D721Med (cell line): ENCODE measurements at regions not wholly inside any gene's neighbourhood (a gene's known extent, or its start where the extent isn't known, plus 50 kb on each side); places are given as distances from the start of the nearest gene placed in this dataset.
"Not testable (repeated sequence)": the region's sequence is repeated elsewhere in the genome, so short reads cannot be mapped to it uniquely, and the experiment has no call there.

Experiments
- DNase-seq: peaks from one replicate; pipeline ENCODE4 v3.0.0; 2011; ENCODE audit warnings: low spot score; ENCODE audit not compliant: insufficient read length
- FAIRE-seq: peaks from 2 replicates; lab custom pipeline; 2011; peaks lifted over from hg19 to GRCh38; lab: Jason Lieb, UNC
- TF ChIP-seq, protein P1 (sequence below): IDR thresholded peaks from 2 replicates; pipeline ENCODE4 v1.5.1; 2012; ENCODE audit warnings: mild to moderate bottlenecking, control low read depth; ENCODE audit not compliant: insufficient read depth; ENCODE audit errors: missing control alignments

DNA sequence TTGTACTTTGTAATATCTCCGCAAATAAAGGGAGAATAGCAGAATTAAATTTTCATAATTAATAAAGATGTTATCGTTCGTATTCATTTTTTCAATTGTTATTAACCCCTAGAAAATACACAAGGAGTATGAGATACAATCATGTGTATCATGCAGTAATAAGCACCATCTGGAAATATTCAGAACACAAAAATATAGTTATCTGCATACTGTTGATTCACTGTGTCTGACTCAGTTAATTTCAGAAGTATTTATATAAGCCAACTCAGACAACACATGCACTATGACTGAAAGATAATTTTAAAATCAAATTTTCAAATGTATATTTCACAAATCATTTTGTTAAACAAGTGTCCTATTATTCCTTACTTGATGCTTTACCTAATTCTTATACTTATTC, 1954.8 kb downstream of the ARAP2 start:
- TF ChIP-seq, protein P1, sequence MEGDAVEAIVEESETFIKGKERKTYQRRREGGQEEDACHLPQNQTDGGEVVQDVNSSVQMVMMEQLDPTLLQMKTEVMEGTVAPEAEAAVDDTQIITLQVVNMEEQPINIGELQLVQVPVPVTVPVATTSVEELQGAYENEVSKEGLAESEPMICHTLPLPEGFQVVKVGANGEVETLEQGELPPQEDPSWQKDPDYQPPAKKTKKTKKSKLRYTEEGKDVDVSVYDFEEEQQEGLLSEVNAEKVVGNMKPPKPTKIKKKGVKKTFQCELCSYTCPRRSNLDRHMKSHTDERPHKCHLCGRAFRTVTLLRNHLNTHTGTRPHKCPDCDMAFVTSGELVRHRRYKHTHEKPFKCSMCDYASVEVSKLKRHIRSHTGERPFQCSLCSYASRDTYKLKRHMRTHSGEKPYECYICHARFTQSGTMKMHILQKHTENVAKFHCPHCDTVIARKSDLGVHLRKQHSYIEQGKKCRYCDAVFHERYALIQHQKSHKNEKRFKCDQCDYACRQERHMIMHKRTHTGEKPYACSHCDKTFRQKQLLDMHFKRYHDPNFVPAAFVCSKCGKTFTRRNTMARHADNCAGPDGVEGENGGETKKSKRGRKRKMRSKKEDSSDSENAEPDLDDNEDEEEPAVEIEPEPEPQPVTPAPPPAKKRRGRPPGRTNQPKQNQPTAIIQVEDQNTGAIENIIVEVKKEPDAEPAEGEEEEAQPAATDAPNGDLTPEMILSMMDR = no peak
- FAIRE-seq (peak; percentile 35), DNase-seq (no peak)

- DNase-seq (no peak), FAIRE-seq (no peak)
- TF ChIP-seq, protein P1 = no peak
Measured at GRCh38 chr4:34289962-34290361, 1954.4 kb downstream of the ARAP2 start.

- FAIRE-seq (no peak), DNase-seq (no peak)
- TF ChIP-seq, protein P1 = no peak
Measured at GRCh38 chr4:34293459-34293858, 1950.9 kb downstream of the ARAP2 start.

GRCh38 chr4:34309383-34309906, 1934.9 kb downstream of the ARAP2 start:
- TF ChIP-seq, protein P1 = no peak
- DNase-seq (no peak), FAIRE-seq (no peak)

DNA sequence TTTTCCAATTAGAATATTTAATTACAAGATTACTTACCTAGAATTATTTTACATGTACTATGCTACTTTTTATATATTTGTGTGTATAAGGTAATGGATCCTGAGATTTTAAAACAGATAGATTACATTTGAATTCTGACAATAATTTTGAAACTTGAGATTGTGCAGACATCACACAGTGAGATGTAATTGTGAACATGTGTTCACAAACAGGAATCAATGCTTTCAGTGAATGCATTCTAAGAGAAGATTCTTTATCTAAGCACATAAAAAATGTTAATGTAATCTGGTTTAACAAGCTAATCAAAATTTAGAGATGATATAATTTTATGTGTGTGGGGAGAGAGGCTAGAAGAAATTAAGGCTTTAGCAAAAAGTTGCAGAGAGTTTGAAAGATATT, 1925.5 kb downstream of the ARAP2 start:
- FAIRE-seq (no peak), DNase-seq (no peak)
- TF ChIP-seq, protein P1 = no peak

DNA sequence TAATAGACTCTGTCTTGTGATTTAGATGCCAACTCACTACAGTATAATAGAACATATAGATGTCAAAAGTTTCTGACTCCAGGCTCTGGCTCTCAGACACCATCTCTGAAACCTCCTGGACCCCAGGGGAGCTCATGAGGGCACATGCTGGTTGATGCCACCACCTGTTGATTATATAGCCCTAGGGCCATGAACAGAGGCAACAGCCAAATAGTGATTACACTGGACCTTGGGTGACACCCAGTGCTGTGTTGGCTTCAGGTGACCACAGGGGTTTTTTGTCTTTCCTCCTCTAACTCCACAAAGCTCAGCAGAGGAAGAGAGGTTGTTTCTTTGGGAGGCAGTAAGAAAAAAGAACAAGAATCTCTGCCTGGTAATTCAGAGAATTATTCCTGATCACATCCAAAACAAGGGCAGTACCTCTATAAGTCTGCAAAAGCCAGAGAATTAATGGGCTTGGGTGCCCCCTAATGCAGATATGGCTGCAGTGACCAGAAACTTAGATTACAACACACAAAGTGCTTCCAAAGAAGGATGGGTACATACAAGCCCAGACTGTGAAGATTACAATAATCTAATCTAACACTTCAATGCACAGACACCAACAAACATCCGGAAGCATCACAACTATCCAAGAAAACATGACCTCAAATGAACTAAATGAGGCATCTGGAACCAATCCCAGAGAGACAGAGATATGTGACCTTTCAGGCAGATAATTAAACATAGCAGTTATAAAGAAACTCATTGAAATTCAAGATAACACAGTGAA, 1920.6 kb downstream of the ARAP2 start:
- TF ChIP-seq, protein P1 = peak; percentile 10
- DNase-seq = no peak
- no peak for FAIRE-seq

GRCh38 chr4:34328939-34329338, 1915.4 kb downstream of the ARAP2 start:
- DNase-seq (no peak), FAIRE-seq (no peak)
- TF ChIP-seq, protein P1 = no peak

DNA sequence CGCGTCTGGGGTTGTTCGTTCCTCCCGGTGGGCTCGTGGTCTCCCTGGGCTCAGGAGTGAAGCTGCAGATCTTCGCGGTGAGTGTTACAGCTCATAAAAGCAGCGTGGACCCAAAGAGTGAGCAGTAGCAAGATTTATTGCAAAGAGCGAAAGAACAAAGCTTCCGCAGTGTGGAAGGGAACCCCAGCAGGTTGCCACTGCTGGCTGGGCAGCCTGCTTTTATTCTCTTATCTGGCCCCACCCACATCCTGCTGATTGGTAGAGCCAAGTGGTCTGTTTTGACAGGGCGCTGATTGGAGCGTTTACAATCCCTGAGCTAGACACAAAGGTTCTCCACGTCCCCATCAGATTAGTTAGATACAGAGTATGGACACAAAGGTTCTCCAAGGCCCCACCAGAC, 1909.2 kb downstream of the ARAP2 start:
- DNase-seq, FAIRE-seq: not testable (repeated sequence)

- not testable (repeated sequence) for DNase-seq, FAIRE-seq
Measured at GRCh38 chr4:34335556-34335955, 1908.8 kb downstream of the ARAP2 start.
